ENCODE measurements at regions not wholly inside any gene's neighbourhood (a gene's known extent, or its start where the extent isn't known, plus 50 kb on each side); places are given as distances from the start of the nearest gene placed in this dataset.
A peak's percentile ranks its signal among the peaks of the same experiment; 100 is the strongest.
"Not testable (repeated sequence)": the region's sequence is repeated elsewhere in the genome, so short reads cannot be mapped to it uniquely, and the experiment has no call there.

DNA sequence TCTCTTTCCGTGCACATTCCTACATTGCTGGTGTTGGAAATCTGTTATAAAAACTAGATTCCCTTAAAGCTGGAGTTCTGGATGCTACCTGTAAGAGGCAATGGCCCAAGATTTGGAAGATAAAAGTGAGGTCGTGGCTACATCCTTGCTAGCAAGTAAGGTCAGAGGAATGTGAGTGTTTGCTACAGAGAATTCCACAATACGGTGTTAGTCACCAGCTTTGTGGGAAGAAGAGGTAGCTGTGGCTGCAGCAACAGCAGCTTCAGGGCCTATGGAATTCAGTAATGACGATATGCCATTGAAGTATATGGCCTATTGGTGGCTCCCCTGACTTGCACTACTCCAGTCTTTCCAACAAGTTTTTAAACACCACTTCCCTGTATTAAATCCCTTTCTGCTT, 227.7 kb upstream of the TMEM260 start:
- DNase-seq = peak; percentile 86
- H3K36me3 ChIP-seq (replicated peaks) = no peaks in the 10 kb centered on the region
- in situ Hi-C loops (cut with HindIII; ENCODE audit: low pct_ligation_motif_present, low sequenced_read_pairs) = no loop called here
- H3K27ac ChIP-seq = no peak overlapping the region
- H3K4me3 ChIP-seq (ENCODE audit: low read depth, low read length) = no peak overlapping the region
- no peaks in the 10 kb centered on the region for H3K27me3 ChIP-seq (replicated peaks)
- TF ChIP-seq, protein P1, sequence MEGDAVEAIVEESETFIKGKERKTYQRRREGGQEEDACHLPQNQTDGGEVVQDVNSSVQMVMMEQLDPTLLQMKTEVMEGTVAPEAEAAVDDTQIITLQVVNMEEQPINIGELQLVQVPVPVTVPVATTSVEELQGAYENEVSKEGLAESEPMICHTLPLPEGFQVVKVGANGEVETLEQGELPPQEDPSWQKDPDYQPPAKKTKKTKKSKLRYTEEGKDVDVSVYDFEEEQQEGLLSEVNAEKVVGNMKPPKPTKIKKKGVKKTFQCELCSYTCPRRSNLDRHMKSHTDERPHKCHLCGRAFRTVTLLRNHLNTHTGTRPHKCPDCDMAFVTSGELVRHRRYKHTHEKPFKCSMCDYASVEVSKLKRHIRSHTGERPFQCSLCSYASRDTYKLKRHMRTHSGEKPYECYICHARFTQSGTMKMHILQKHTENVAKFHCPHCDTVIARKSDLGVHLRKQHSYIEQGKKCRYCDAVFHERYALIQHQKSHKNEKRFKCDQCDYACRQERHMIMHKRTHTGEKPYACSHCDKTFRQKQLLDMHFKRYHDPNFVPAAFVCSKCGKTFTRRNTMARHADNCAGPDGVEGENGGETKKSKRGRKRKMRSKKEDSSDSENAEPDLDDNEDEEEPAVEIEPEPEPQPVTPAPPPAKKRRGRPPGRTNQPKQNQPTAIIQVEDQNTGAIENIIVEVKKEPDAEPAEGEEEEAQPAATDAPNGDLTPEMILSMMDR (IDR thresholded peaks at IDR 0.05; ENCODE audit: low read depth, low read length, missing control alignments) = peak; percentile 12

DNA sequence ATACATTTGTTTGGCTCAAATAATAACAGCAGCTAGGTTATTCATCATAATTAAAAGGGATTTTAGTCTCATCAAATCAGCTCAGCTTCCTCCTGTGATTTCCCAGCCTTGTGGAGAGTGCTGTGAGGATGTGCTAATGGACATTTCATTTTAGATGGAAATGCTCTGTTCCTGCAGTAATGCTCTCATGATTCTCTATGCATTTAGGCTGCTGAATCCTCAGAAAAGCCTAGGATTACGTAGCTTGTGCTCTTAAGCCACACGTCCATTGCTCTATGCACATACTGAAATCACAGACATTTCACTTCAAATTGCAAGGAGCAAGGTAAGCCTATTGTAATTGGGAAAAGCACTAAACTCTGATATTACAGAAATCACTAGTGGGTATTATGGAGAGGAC, 226.6 kb upstream of the TMEM260 start:
- H3K27me3 ChIP-seq (replicated peaks) = no peaks in the 10 kb centered on the region
- DNase-seq = no peak
- in situ Hi-C loops (cut with HindIII; ENCODE audit: low pct_ligation_motif_present, low sequenced_read_pairs) = no loop called here
- TF ChIP-seq, protein P1 (IDR thresholded peaks at IDR 0.05; ENCODE audit: low read depth, low read length, missing control alignments) = no peak
- H3K36me3 ChIP-seq (replicated peaks) = no peaks in the 10 kb centered on the region
- no peak overlapping the region for H3K4me3 ChIP-seq (ENCODE audit: low read depth, low read length)
- H3K27ac ChIP-seq = no peak overlapping the region

DNA sequence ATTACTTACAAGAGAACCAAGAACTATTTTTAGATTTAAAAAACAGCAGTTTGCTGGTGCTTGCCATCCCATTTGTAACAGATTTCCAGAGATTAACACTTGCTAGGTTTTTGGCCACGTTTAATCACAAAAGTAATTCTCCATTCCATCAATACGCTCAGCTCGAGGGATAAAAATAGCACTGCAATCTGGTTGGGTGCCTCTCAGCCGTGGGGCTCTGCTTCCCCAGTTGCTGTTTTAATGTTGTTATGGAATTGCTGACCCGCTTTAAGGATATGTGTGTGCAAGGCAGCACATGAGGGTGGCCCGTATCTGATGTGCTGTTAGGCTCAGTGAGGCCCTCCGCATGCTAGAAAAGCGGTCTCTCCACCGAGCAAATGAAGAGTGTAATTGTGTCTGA, 222.2 kb upstream of the TMEM260 start:
- Histone ChIP-seq H3K27me3 (replicated peaks) (no peaks in the 10 kb centered on the region), H3K36me3 (replicated peaks) (no peaks in the 10 kb centered on the region), H3K27ac (no peak overlapping the region), H3K4me3 (ENCODE audit: low read depth, low read length) (no peak overlapping the region)
- TF ChIP-seq, protein P1 (IDR thresholded peaks at IDR 0.05; ENCODE audit: low read depth, low read length, missing control alignments) = no peak
- in situ Hi-C loops (cut with HindIII; ENCODE audit: low pct_ligation_motif_present, low sequenced_read_pairs) = no loop called here
- DNase-seq = no peak

DNA sequence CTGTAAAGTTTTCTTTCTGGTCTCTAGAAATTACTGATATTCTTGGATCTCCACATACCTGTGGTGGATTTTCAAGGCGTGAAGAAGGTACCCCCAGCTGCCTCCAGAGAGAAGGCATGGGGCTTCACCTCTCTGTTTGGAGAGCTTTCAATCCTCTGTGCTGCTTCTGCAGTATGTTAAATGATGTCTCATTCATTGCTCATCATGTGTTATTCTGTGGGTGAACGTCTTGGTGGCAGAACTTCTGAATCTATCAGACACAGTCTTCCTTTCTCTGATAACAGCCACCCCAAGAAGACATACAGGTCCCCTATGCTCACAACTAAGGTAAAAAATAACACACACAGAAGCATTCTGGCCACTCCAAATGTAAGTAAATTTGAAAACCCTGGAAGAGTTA, 221.3 kb upstream of the TMEM260 start:
- H3K27me3 ChIP-seq (replicated peaks) = no peaks in the 10 kb centered on the region
- no peak overlapping the region for H3K4me3 ChIP-seq (ENCODE audit: low read depth, low read length)
- H3K27ac ChIP-seq = no peak overlapping the region
- H3K36me3 ChIP-seq (replicated peaks) = no peaks in the 10 kb centered on the region
- DNase-seq = no peak
- TF ChIP-seq, protein P1 (IDR thresholded peaks at IDR 0.05; ENCODE audit: low read depth, low read length, missing control alignments) = no peak
- in situ Hi-C loops (cut with HindIII; ENCODE audit: low pct_ligation_motif_present, low sequenced_read_pairs) = no loop called here

DNA sequence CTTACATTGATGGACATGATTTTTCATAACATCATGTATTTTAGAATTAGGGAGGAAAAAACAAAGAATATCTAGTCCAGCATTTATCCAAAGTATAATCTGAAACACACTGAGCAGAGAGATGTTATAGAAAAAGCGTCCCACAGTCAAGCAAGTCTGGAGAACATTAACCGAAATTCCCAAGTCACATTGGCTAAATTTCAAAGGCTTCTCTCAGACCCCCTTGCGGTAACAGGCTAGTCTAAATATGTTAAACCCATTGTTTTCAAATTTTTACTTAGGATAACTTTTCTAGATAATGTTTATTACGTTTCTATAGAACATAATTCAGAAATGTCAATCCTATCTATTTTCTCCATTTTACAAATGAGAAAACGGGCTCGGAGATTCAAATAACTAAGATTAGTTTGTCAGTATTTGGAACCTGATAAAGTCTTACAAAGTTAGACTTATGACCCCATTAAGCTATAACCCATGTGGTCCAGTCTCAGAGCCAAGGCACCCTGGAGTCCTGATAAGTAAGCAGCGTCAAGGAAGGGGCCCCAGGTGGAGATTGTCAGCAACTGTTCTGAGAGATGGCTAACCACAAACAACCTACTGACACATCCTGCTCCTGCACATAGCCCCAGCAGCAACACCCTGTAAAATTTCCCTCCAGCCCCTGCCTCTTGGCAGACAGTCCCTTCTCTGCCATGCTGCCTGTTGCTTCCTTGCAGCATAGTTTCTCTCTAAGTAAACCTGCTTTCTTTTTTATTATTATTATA, 220.6 kb upstream of the TMEM260 start:
- no peaks in the 10 kb centered on the region for H3K27me3 ChIP-seq (replicated peaks)
- in situ Hi-C loops (cut with HindIII; ENCODE audit: low pct_ligation_motif_present, low sequenced_read_pairs) = no loop called here
- TF ChIP-seq, protein P1 (IDR thresholded peaks at IDR 0.05; ENCODE audit: low read depth, low read length, missing control alignments) = no peak

DNA sequence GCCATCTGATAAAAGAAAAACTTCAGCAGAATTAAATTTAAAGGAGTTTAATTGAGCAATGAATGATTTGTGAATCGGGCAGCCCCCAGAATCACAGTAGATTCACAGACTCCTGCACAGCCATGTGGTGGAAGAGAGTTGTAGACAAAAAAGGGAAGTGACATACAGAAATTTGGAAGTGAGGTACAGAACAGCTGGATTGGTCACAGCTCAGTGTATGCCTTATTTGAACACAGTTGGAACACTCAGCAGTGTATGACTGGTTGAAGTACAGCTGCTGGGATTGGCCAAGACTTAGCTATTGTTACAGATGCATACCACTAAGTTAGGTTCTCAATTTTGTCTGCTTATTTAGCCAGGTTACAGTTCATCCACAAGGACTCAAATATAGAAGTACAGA, 213.9 kb upstream of the TMEM260 start:
- H3K27me3 ChIP-seq (replicated peaks); H3K36me3 ChIP-seq (replicated peaks); DNase-seq; in situ Hi-C loops (cut with HindIII; ENCODE audit: low pct_ligation_motif_present, low sequenced_read_pairs); H3K4me3 ChIP-seq (ENCODE audit: low read depth, low read length); H3K27ac ChIP-seq: not testable (repeated sequence)

More for the DNA sequence above, 220.6 kb upstream of the TMEM260 start:
- no peak overlapping the region for H3K27ac ChIP-seq
- no peaks in the 10 kb centered on the region for H3K36me3 ChIP-seq (replicated peaks)
- no peak for DNase-seq
- no peak overlapping the region for H3K4me3 ChIP-seq (ENCODE audit: low read depth, low read length)

All from brain microvascular endothelial cell (primary cell).